ENCODE measurements at regions not wholly inside any gene's neighbourhood (a gene's known extent, or its start where the extent isn't known, plus 50 kb on each side); places are given as distances from the start of the nearest gene placed in this dataset.

DNA sequence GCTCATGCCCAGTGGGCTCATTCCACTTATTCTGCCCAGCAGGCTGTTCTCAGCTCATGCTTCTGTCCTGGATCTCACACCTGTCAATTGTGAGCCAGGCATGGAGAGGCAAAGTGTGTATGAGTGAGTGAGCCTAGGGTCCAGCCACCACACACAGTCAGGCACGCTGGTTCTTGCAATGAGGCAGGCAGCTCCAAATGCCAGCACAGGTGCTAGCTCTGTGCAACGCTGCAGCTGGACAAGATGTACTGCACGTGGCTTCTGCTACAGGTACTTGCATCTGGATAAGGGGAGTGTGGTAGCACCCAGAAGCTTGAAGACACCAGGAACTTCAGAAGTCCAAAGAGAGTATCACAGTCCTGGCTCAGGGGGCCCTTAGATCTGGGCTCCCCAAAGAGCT, 1249.4 kb upstream of the IGFBP7 start:
- TF ChIP-seq, protein P1, sequence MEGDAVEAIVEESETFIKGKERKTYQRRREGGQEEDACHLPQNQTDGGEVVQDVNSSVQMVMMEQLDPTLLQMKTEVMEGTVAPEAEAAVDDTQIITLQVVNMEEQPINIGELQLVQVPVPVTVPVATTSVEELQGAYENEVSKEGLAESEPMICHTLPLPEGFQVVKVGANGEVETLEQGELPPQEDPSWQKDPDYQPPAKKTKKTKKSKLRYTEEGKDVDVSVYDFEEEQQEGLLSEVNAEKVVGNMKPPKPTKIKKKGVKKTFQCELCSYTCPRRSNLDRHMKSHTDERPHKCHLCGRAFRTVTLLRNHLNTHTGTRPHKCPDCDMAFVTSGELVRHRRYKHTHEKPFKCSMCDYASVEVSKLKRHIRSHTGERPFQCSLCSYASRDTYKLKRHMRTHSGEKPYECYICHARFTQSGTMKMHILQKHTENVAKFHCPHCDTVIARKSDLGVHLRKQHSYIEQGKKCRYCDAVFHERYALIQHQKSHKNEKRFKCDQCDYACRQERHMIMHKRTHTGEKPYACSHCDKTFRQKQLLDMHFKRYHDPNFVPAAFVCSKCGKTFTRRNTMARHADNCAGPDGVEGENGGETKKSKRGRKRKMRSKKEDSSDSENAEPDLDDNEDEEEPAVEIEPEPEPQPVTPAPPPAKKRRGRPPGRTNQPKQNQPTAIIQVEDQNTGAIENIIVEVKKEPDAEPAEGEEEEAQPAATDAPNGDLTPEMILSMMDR (conservative IDR thresholded peaks at IDR 0.05; ENCODE audit: low read length), result no peak
- TF ChIP-seq EZH2phosphoT487 (IDR thresholded peaks at IDR 0.05; ENCODE audit: borderline replicate concordance, low read depth, low read length), result no peak
